ENCODE measurements at regions not wholly inside any gene's neighbourhood (a gene's known extent, or its start where the extent isn't known, plus 50 kb on each side); places are given as distances from the start of the nearest gene placed in this dataset.
"Not testable (repeated sequence)": the region's sequence is repeated elsewhere in the genome, so short reads cannot be mapped to it uniquely, and the experiment has no call there.

DNA sequence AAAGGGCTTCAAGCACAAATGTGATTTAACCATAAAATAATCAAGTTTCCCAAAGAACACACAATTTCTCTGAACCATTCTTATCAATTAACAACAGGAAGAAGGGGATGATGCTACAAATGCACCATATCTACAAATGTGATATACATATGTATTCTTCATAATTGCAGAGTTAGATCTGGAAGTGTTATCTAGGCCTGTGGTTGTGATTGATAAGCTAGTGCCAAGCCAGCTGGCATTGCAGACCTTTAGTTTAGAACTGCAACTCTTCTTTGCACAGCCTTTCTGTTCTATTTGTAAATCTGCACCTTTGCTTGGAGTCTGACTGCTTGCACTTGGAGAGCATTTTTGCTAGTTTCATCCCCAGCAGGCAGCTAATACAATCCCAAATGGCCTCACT, 145.5 kb upstream of the NPY2R start:
- Histone ChIP-seq H3K4me3 (ENCODE audit: control insufficient read depth in 2 of 3, extremely low read depth in 1 of 3, insufficient read depth in 2 of 3, low read depth in 1 of 3, low read length in 3 of 3) (no peak overlapping the region), H4K20me1 (ENCODE audit: control insufficient read depth, extremely low read depth, insufficient read depth, low read length) (no peaks in the 10 kb centered on the region), H3K36me3 (ENCODE audit: control insufficient read depth in 2 of 2, extremely low read depth in 1 of 2, insufficient read depth in 2 of 2, low read length in 2 of 2) (no peaks in the 10 kb centered on the region), H3K27me3 (ENCODE audit: control insufficient read depth, extremely low read depth, insufficient read depth, low read length) (no peaks in the 10 kb centered on the region), H3K4me2 (ENCODE audit: control insufficient read depth, extremely low read depth, insufficient read depth, low read depth, low read length) (no peak overlapping the region), H3K4me1 (ENCODE audit: control insufficient read depth, extremely low read depth, insufficient read depth, low read length) (no peaks in the 10 kb centered on the region), H2AFZ (ENCODE audit: control insufficient read depth, low read length) (no peak overlapping the region), H3K9me3 (ENCODE audit: control insufficient read depth, low read depth, low read length) (no peaks in the 10 kb centered on the region), H3K9ac (ENCODE audit: control insufficient read depth, extremely low read depth, insufficient read depth, low read length) (no peak overlapping the region), H3K79me2 (ENCODE audit: control insufficient read depth, insufficient read depth, low read length) (no peaks in the 10 kb centered on the region), H3K27ac (ENCODE audit: control insufficient read depth, insufficient read depth, low read length) (no peak overlapping the region), H3K9me1 (ENCODE audit: control insufficient read depth, extremely low read depth, insufficient read depth, low read length) (no peaks in the 10 kb centered on the region)
- dilution Hi-C loops (cut with MboI; ENCODE audit: extremely low pct_ligation_motif_present, low sequenced_read_pairs) = no loop called here
- TF ChIP-seq EZH2 (IDR thresholded peaks at IDR 0.05; ENCODE audit: low read length) = no peak
- TF ChIP-seq, protein P1, sequence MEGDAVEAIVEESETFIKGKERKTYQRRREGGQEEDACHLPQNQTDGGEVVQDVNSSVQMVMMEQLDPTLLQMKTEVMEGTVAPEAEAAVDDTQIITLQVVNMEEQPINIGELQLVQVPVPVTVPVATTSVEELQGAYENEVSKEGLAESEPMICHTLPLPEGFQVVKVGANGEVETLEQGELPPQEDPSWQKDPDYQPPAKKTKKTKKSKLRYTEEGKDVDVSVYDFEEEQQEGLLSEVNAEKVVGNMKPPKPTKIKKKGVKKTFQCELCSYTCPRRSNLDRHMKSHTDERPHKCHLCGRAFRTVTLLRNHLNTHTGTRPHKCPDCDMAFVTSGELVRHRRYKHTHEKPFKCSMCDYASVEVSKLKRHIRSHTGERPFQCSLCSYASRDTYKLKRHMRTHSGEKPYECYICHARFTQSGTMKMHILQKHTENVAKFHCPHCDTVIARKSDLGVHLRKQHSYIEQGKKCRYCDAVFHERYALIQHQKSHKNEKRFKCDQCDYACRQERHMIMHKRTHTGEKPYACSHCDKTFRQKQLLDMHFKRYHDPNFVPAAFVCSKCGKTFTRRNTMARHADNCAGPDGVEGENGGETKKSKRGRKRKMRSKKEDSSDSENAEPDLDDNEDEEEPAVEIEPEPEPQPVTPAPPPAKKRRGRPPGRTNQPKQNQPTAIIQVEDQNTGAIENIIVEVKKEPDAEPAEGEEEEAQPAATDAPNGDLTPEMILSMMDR (optimal IDR thresholded peaks at IDR 0.05 in 1 of 3, IDR thresholded peaks at IDR 0.05 in 1 of 3, conservative IDR thresholded peaks at IDR 0.05 in 1 of 3; ENCODE audit: extremely low read depth in 1 of 3, insufficient read depth in 2 of 3, low read length in 3 of 3) = no peak
- no peak for DNase-seq (ENCODE audit: low read depth, low spot score)
- no peak for FAIRE-seq

DNA sequence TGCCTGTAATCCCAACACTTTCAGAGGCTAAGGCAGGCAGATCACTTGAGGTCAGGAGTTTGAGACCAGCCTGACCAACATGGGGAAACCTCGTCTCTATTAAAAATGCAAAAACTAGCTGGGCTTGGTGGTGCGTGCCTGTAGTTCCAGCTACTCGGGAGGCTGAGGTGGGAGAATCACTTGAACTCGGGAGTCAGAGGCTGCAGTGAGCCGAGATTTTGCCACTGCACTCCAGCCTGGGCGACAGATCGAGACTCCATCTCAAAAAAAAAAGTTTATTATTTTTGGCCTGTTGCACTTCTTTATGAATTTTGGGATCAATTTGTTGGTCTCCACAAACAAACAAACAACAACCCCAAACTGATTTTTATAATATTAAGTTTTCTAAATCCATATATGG, 143.5 kb upstream of the NPY2R start:
- dilution Hi-C loops (cut with MboI; ENCODE audit: extremely low pct_ligation_motif_present, low sequenced_read_pairs); H3K9ac ChIP-seq (ENCODE audit: control insufficient read depth, extremely low read depth, insufficient read depth, low read length); H3K4me3 ChIP-seq (ENCODE audit: control insufficient read depth in 2 of 3, extremely low read depth in 1 of 3, insufficient read depth in 2 of 3, low read depth in 1 of 3, low read length in 3 of 3); H3K27me3 ChIP-seq (ENCODE audit: control insufficient read depth, extremely low read depth, insufficient read depth, low read length); H3K27ac ChIP-seq (ENCODE audit: control insufficient read depth, insufficient read depth, low read length); DNase-seq (ENCODE audit: low read depth, low spot score); H2AFZ ChIP-seq (ENCODE audit: control insufficient read depth, low read length); H4K20me1 ChIP-seq (ENCODE audit: control insufficient read depth, extremely low read depth, insufficient read depth, low read length); H3K36me3 ChIP-seq (ENCODE audit: control insufficient read depth in 2 of 2, extremely low read depth in 1 of 2, insufficient read depth in 2 of 2, low read length in 2 of 2); H3K9me1 ChIP-seq (ENCODE audit: control insufficient read depth, extremely low read depth, insufficient read depth, low read length); H3K4me1 ChIP-seq (ENCODE audit: control insufficient read depth, extremely low read depth, insufficient read depth, low read length); FAIRE-seq; H3K9me3 ChIP-seq (ENCODE audit: control insufficient read depth, low read depth, low read length); H3K79me2 ChIP-seq (ENCODE audit: control insufficient read depth, insufficient read depth, low read length); H3K4me2 ChIP-seq (ENCODE audit: control insufficient read depth, extremely low read depth, insufficient read depth, low read depth, low read length): not testable (repeated sequence)

DNA sequence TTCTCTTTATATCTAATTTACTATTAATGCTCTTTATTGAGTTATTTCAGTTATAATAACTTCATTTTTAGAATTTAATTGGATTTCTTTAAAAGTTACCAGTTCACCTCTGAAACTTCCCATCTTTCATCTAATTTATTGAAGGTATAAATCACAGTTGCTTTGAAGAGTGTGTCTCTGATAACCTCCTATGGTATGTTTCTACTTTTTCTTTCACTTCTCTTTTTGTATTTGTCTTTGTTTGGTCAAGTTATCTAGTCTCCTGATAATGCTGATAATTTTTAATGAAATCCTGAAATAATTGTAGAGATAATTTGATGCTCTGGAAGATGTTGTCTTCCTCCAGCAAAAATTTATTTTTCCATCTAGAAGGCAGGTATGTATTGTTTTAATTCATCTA, 141.6 kb upstream of the NPY2R start:
- no peak overlapping the region for H3K4me3 ChIP-seq (ENCODE audit: control insufficient read depth in 2 of 3, extremely low read depth in 1 of 3, insufficient read depth in 2 of 3, low read depth in 1 of 3, low read length in 3 of 3)
- H3K4me1 ChIP-seq (ENCODE audit: control insufficient read depth, extremely low read depth, insufficient read depth, low read length) = no peaks in the 10 kb centered on the region
- H3K9ac ChIP-seq (ENCODE audit: control insufficient read depth, extremely low read depth, insufficient read depth, low read length) = no peak overlapping the region
- no peaks in the 10 kb centered on the region for H3K9me1 ChIP-seq (ENCODE audit: control insufficient read depth, extremely low read depth, insufficient read depth, low read length)
- dilution Hi-C loops (cut with MboI; ENCODE audit: extremely low pct_ligation_motif_present, low sequenced_read_pairs) = no loop called here
- no peaks in the 10 kb centered on the region for H4K20me1 ChIP-seq (ENCODE audit: control insufficient read depth, extremely low read depth, insufficient read depth, low read length)
- no peaks in the 10 kb centered on the region for H3K9me3 ChIP-seq (ENCODE audit: control insufficient read depth, low read depth, low read length)
- no peaks in the 10 kb centered on the region for H3K27me3 ChIP-seq (ENCODE audit: control insufficient read depth, extremely low read depth, insufficient read depth, low read length)
- FAIRE-seq (no peak), DNase-seq (ENCODE audit: low read depth, low spot score) (no peak)
- no peaks in the 10 kb centered on the region for H3K79me2 ChIP-seq (ENCODE audit: control insufficient read depth, insufficient read depth, low read length)
- no peak overlapping the region for H3K27ac ChIP-seq (ENCODE audit: control insufficient read depth, insufficient read depth, low read length)
- no peaks in the 10 kb centered on the region for H3K36me3 ChIP-seq (ENCODE audit: control insufficient read depth in 2 of 2, extremely low read depth in 1 of 2, insufficient read depth in 2 of 2, low read length in 2 of 2)
- H2AFZ ChIP-seq (ENCODE audit: control insufficient read depth, low read length) = no peak overlapping the region
- no peak for TF ChIP-seq EZH2 (IDR thresholded peaks at IDR 0.05; ENCODE audit: low read length)
- TF ChIP-seq, protein P1 (optimal IDR thresholded peaks at IDR 0.05 in 1 of 3, IDR thresholded peaks at IDR 0.05 in 1 of 3, conservative IDR thresholded peaks at IDR 0.05 in 1 of 3; ENCODE audit: extremely low read depth in 1 of 3, insufficient read depth in 2 of 3, low read length in 3 of 3) = no peak
- H3K4me2 ChIP-seq (ENCODE audit: control insufficient read depth, extremely low read depth, insufficient read depth, low read depth, low read length) = no peak overlapping the region
